Brain microvascular endothelial cell (primary cell): ENCODE measurements at regions not wholly inside any gene's neighbourhood (a gene's known extent, or its start where the extent isn't known, plus 50 kb on each side); places are given as distances from the start of the nearest gene placed in this dataset.

Source experiments
- DNase-seq: peaks from one replicate; pipeline ENCODE4 v3.0.0-alpha.2; 2020
- H3K27ac ChIP-seq: fragments of 250-450 bp; sonication (Bioruptor Pico); 2 replicates; pipeline ENCODE4 v1.5.1; 2020; ENCODE audit warnings: mild to moderate bottlenecking, moderate library complexity
- H3K27me3 ChIP-seq: fragments of 250-450 bp; sonication (Bioruptor Pico); replicated peaks from 2 replicates; pipeline ENCODE4 v1.5.1; 2020; ENCODE audit warnings: mild to moderate bottlenecking
- H3K36me3 ChIP-seq: fragments of 250-450 bp; sonication (Bioruptor Pico); replicated peaks from 2 replicates; pipeline ENCODE4 v1.5.1; 2020; ENCODE audit warnings: mild to moderate bottlenecking
- H3K4me3 ChIP-seq: 2 replicates; pipeline ENCODE4 v1.5.1; 2011; ENCODE audit warnings: low read depth, mild to moderate bottlenecking, control low read depth, low read length, moderate library complexity
- in situ Hi-C: cut with HindIII; loops from 2 replicates; pipeline ENCODE4 v1.10.0; 2017; ENCODE audit warnings: low sequenced_read_pairs, low pct_ligation_motif_present
- TF ChIP-seq, protein P1 (sequence below): IDR thresholded peaks from 2 replicates; pipeline ENCODE4 v1.5.1; 2011; ENCODE audit warnings: low read depth, mild to moderate bottlenecking, moderate library complexity, low read length, control low read depth, inconsistent platforms; ENCODE audit errors: missing control alignments

GRCh38 chr11:69415411-69416142 is 65.9 kb upstream of the LINC01488 start:
- TF ChIP-seq, protein P1, sequence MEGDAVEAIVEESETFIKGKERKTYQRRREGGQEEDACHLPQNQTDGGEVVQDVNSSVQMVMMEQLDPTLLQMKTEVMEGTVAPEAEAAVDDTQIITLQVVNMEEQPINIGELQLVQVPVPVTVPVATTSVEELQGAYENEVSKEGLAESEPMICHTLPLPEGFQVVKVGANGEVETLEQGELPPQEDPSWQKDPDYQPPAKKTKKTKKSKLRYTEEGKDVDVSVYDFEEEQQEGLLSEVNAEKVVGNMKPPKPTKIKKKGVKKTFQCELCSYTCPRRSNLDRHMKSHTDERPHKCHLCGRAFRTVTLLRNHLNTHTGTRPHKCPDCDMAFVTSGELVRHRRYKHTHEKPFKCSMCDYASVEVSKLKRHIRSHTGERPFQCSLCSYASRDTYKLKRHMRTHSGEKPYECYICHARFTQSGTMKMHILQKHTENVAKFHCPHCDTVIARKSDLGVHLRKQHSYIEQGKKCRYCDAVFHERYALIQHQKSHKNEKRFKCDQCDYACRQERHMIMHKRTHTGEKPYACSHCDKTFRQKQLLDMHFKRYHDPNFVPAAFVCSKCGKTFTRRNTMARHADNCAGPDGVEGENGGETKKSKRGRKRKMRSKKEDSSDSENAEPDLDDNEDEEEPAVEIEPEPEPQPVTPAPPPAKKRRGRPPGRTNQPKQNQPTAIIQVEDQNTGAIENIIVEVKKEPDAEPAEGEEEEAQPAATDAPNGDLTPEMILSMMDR: no peak
- H3K27me3 ChIP-seq: no peaks in the 10 kb centered on the region
- H3K36me3 ChIP-seq: no peaks in the 10 kb centered on the region
- H3K4me3 ChIP-seq: no peak overlapping the region
- in situ Hi-C loops: no loop called here
- no peak overlapping the region for H3K27ac ChIP-seq
- no peak for DNase-seq

DNA sequence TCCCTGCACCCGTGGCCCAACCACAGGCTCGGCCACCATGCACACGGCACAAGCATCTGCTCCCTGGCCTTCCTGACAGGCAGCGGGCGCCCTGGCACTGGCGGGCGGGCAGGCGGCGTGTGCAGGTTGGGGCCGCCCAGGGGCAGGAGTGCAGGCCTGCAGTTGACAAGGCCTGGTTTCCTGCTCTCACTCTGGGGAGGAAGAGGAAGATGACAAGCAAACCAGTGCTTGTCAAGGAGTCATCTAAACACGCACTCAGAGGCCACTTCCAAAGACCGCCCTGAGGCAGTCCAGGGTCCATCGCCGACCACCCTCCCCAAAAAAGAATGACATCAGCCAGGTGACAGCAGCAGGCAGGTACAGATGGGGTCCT is 65.3 kb upstream of the LINC01488 start:
- in situ Hi-C loops: no loop called here
- TF ChIP-seq, protein P1: no peak
- DNase-seq: no peak
- Histone ChIP-seq H3K4me3 (no peak overlapping the region), H3K27me3 (no peaks in the 10 kb centered on the region), H3K36me3 (no peaks in the 10 kb centered on the region), H3K27ac (no peak overlapping the region)

DNA sequence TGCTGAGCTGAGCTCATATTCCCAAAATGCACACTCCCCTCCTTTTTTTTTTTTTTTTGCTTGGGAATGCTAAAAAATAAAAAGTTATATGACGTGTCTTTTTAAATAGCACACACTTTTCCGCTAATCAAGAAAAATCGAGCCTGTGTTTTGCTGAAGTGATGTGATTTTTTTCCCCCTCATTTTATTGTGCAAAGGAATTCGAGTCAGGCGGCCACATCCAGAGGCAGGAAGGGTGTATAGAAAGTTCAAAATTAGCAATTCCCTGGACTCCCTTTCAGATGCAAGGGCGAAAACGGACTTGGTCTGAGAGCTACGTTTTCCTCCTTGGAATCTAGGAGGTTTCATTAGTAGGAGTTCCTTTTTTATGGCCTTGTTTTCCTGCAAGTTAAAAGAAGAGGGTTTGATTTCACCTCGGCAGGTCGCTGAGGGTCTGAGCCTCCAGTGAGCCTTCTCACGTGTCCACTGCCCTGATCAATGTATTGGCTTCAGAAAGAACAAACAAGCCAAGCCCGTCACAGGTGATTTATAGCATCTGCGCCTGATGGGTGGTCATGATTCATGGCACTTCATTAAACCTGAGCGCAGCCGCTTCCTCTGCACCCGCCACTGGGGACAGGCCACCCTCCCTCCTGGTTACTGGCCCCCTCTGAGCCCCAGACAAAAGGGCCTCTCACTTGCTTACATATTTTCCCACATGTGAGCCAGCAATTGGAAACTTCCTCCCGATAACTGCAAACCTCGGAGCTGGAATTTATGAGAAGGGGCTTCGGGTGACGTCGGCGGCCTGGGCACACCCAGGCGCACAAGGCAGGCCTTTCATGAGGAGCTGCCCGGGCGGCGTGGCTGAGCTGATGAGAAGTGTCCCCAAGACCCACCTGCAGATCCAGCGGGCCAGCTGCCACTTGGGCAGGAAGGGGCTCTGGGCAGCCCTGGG is 64.4 kb upstream of the LINC01488 start:
- in situ Hi-C loops: no loop called here
- Histone ChIP-seq H3K4me3 (no peak overlapping the region), H3K27me3 (no peaks in the 10 kb centered on the region), H3K27ac (no peak overlapping the region), H3K36me3 (no peaks in the 10 kb centered on the region)
- no peak for DNase-seq
- TF ChIP-seq, protein P1: no peak

- Histone ChIP-seq H3K27me3 (no peaks in the 10 kb centered on the region), H3K27ac (no peak overlapping the region), H3K36me3 (no peaks in the 10 kb centered on the region), H3K4me3 (no peak overlapping the region)
- DNase-seq: no peak
- TF ChIP-seq, protein P1: no peak
- in situ Hi-C loops: no loop called here
These were observed 63.8 kb upstream of the LINC01488 start for GRCh38 chr11:69417699-69418085.

DNA sequence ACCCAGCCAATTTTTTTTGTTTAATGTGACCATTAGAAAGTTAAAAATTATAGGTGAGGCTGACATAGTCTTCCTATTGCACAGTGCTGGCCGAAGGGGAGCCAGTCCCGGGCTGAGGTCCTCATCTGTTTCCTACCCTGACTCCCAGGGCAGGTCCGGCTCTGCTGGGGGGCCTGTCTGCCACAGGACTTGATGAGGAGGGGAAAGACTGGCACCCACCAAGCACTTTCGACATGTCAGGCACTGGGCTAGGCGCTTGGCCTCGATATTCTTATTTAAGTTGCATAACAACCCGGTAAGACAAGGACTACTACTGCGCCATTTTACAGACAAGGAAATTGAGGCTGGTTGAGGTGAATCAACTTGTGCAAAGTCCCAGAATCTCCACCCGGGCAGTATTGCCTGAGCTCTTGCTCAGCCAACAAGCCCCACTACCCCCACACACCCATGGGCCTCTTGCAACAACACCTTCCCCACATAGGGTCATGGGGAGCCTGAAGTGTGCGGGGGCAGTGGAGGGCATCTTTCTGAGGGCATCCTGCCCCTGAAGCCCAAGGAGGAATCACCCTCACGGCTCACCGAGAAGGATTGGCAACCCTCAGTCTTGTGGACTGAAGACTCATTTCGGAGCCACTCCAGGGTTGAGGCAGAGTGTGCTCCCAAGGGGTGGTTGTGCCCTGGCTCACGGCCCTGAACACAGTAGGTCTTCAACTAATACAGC is 62.7 kb upstream of the LINC01488 start:
- no peak for DNase-seq
- in situ Hi-C loops: no loop called here
- Histone ChIP-seq H3K27ac (no peak overlapping the region), H3K4me3 (no peak overlapping the region), H3K27me3 (no peaks in the 10 kb centered on the region), H3K36me3 (no peaks in the 10 kb centered on the region)
- TF ChIP-seq, protein P1: no peak
